SKM-1 treated with dmso at 0.1 percent for 144 hours (cell line): ENCODE measurements at regions not wholly inside any gene's neighbourhood (a gene's known extent, or its start where the extent isn't known, plus 50 kb on each side); places are given as distances from the start of the nearest gene placed in this dataset.

Experiments used
- DNase-seq: peaks from one replicate; lab custom pipeline; 2025; ENCODE audit not compliant: unreplicated experiment; lab: John Stamatoyannopoulos, UW

DNA sequence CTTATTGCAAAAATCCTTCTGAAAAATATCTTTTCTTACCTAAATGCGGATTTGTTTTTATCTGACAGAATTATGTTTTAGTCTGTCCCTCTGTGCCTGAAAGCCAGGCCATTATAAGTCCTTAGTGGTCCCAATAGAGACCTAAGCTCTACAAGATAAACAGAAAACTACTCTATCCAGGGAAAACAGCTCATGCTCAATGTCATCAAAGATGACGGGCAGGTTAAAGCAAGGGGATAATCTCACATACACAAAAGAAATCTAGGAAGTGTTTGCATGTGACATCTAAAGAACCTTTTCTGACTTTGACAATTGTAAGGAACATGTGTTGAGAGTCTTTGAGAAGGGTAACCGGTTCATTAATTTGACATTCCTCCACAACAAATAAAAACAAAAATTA is 741.1 kb upstream of the ID2 start:
- no peak for DNase-seq

GRCh38 chr2:7943446-7943845 is 738.4 kb upstream of the ID2 start:
- no peak for DNase-seq

DNA sequence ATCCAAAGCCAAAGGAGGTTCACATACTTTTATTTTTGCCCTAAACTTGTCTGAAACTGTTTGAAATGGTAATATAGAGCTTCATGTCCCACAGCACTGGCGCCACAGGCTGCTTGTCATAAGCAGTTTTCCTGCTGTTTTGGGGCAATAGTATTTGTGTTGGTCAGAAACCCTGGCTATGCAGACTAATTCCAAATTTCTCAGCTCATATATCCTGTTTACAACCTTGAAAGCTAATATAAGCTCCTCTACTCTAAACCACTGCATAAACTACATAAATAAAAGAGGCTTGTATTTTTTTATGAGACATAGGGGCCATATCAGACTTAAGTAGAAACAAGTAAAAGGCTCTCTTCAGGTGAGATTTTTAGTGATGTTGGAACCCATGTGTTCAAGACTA is 736.8 kb upstream of the ID2 start:
- DNase-seq: no peak

DNA sequence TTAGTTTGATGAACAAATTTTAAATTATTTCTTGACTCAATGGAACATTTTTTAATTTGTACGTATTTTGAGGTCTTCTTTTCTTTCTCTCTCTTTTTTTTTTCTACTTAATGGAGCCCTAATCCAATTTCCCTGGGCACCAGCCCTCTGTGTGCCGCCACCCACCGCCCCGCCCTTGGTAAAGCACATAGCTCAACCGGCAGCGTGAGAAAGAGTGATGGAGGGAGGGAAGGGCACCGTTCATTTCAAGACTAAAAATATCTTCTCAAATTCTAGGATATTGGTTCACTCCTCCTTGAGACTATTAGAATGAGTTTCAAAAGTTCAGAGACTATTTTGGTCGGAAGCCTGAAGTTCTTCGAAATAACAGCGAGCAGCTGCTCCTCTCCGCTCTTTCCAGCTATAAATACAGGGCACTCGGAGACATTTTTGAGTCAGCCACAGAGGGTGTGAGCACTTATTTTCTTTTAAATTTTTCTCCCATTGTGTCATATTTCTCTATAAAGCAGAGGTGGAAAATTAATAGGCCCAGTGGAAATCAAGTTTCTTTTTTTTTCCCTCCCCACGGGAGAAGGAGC is 731.7 kb upstream of the ID2 start:
- no peak for DNase-seq

DNA sequence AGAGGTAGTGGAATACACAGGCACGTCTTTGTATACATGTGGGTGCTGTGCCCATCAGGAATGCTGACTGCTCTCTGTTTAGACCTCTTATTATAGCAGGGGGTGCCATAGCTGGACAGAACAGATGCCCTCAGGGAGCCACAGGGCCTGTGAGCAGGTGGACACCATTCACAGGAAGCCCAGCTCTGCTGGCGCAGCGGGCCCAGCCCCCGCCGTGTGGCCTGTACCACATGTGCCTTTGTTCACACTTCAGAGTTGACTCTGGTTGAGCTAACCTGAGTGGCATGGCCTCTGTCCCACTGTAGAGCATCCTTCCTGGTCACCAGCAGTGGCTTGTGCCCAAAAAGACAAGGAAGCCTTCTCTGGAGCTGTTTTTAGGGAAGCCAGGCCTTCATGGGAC is 730.9 kb upstream of the ID2 start:
- no peak for DNase-seq

GRCh38 chr2:7951490-7951889 is 730.4 kb upstream of the ID2 start:
- no peak for DNase-seq

- DNase-seq: no peak
These were observed 729.7 kb upstream of the ID2 start for GRCh38 chr2:7952046-7952745.

GRCh38 chr2:7953195-7953594 is 728.7 kb upstream of the ID2 start:
- no peak for DNase-seq

- no peak for DNase-seq
These were observed 727.6 kb upstream of the ID2 start for GRCh38 chr2:7954234-7954633.

DNA sequence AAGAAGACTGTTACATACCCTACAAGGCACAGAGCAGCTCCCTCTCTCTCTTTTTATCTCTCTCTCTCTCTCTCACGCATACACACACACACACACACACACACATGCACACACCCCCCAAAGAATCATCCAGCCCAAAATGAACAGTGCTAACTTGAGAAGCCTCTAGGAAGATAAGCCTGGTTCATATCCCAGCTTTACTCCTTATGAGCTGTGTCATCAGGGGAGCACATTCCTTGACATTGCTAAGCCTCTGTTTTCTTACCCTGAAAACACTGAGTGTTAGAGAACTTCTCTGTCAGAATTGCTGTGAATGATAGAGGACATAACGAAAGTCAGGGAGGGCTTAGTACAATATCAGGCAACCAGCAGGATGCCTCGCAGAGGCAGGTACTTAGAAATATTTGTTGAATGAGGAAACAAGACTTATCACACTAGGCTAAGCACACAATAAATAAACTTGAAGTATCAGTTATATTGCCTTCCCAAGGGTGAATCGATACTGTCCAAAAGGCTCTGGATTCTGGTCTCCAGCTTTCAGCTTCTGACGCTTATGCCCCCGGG is 725.6 kb upstream of the ID2 start:
- no peak for DNase-seq

DNA sequence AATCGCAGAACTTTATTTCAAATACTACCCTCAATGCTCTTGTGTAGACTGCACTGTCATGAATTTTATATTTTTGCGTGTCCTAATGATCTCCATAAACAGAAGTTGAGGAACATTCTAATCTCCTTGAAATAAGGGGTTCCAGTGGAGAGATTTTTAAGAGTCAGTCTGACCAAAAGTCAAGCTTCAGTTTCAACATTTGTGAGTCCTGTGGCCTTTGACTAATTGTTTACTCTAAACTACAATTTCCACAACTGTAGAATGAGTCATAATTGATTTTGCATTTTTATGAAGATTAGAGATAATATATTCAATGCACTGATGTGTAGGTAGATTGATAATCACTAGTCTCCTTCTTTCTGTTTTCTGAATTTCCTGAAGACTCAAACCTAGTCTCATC is 720.3 kb upstream of the ID2 start:
- DNase-seq: no peak

GRCh38 chr2:7962161-7962560 is 719.7 kb upstream of the ID2 start:
- no peak for DNase-seq

DNA sequence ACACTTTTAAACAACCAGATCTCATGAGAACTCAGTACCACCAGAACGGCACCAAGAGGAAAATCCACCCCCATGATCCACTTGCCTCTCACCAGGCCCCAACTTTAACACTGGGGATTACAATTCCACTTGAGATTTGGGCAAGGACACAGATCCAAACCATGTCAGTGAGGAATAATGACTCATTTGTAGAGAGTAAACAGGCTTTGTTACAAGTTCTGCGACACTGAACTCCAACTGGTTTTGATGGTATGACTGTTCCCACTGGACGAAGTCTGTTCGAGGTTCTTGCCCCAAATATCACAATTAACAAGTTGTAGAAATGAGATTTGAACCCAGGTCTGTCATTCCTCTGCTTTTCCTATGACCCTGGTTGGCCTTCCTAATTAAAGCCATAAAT is 718.1 kb upstream of the ID2 start:
- DNase-seq: no peak

DNA sequence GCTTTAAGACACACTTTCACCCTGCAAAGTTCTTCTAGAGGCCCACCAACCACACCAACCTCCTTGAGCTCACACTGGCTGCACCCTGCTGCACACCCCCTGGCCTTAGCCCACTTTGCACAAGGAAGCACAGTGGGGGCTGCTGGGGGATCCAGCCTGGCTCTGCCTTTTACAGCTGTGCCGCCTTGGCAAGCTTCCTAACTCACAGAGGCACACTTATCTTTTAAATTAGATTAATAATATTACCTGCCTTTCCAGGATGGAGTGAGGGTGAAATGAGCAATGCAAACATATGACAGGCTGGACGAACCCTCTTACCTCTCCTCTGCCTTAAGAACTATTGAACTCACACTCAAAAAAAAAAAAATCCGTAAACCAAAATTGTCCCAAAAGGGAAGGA is 715.8 kb upstream of the ID2 start:
- no peak for DNase-seq

DNA sequence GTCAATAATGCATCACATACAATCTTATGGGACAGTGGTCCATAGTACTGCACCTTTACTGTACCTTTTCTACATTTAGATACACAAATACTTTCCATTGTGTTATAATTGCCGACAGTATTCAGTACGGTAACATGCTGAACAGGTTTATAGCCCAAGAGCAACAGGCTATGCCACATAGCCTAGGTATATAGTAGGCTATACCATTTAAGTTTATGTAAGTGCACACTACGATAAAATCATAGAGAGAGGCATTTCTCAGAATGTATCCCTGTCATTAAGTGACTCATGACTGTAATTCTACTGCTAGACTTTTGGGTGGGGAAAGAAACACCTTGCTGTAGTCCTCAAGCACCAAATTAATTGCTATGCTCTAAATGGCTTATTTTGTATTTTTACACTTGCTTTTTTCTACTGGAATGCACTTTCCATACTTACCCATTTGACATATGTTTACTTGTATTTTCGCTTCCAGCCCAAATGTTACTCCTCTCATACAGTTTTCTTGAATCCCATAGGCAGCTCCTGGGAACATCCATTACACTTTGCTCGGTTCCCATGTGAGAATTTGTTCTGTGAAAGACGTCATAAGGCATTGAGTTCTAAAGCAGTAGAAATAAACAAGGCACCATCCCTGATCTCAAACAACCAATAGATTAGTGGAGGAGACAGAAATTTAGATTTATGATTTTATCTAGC is 714.0 kb upstream of the ID2 start:
- no peak for DNase-seq

GRCh38 chr2:7969756-7970515 is 711.9 kb upstream of the ID2 start:
- DNase-seq: no peak

GRCh38 chr2:7971248-7971647 is 710.6 kb upstream of the ID2 start:
- no peak for DNase-seq

DNA sequence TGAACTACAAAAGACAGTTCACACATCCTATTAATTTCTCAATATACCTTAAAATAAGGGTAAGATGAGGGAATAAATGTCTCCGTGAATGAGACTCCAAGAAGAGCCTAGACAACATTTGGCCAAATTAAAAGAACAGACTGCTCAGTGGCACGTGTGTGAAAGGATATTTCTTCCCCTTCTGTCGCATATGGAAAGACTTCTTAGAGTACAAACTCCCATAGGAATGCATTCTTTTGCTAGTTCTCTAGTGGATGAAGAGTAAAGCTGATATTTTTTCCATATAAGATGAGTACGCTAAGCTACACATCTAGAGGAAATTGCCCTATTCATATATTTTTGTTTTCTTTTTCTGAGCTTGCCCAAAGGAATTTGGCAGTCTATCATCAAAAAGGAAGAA is 710.0 kb upstream of the ID2 start:
- no peak for DNase-seq

DNA sequence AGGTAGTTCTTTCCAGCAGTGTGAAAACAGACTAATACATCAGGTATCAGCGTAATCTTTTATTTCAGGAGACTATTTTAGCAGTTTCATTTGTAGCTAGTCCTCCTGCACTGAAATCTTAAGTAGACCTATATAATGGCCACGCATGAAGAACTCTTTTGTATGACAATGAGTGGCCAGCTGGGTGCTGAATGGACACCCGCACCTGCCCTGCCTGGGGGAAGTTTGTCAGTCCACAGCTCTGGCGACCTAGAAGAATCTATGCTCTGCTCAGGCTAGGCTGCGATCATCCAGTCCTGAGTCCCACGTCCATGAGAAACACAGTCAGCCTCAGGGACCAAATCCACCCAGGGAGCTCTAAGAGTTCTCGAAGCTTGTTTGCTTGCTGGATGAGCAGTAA is 709.2 kb upstream of the ID2 start:
- DNase-seq: no peak

DNA sequence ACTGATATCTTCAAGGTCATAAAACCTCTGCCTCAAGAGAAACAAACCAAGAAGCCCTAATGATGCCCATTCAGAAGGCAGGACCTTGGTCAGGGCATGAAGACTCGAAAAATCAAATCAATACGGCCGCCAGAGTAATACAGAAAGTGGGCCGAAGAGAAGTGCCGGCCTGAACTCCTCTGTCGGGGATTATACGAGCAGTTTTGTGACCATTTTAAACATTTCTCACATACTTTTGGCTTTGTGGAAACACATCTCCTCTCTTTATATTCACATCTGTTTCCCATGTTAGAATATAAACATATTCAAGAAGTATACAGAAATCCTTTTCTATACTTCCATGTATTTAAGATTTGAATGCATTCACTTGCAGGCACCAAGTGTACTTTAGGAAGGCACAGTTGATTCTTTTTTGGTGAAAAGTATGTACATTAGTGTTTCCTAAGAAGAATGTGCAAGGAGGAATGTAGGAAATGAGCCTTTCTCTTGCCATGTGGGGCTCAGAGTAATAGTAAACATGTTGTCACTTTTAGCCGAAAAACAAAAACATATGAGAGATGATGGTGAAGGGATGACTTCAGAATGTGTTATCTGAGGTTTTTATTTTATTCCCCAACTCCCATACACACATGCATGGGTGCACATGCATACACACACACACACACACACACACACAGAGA is 707.9 kb upstream of the ID2 start:
- no peak for DNase-seq

DNA sequence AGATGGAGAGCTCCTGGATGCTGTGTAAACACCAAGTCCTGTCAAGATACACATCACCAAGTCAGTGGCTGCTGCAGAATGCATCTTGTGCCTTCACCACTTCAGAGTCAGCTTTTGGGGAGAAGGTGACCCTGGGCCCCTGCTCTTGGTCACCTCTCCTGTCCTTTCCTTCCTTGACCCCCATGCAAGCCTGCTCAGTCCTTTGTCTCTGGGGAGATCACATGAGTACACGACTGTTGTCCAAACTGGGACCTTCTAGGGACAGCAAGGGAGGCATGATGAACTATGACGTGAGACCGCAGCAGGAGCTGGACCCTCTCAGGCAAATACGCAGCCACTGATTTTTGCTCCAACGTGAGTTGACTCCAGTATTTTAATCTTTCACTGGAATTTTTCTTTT is 706.9 kb upstream of the ID2 start:
- DNase-seq: no peak
